ENCODE measurements at regions not wholly inside any gene's neighbourhood (a gene's known extent, or its start where the extent isn't known, plus 50 kb on each side); places are given as distances from the start of the nearest gene placed in this dataset.

GRCh38 chr6:98532004-98532403, 302.4 kb upstream of the POU3F2 start:
- H3K4me1 ChIP-seq = no peaks in the 10 kb centered on the region
- 85 to 88% methylated on average over 6 of the region's 6 CpGs for WGBS, 2 donors
- intact Hi-C loops (cut with DNase I; ENCODE audit: low total_unique reads) = no loop called here

DNA sequence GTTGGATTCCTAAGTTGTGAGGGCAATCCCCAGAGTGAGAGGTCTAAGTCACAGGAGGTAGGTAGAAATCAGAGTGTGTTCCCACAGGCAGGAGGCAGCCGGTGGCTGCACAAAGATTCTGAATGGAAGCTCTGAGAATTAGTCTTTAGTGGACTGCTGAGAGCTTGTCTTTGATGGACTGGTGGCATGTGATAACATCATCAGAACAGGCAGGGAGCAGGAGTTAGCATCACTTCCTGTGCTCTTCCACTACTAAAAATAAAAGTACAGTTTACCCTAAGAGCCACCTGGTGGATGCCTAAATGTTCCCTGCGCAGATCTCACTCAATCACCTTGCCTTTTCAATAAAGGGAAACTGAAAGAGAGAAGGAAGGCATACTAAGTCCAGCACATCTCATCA, 294.6 kb upstream of the POU3F2 start:
- DNase-seq = no peak
- 89 to 91% methylated on average over 2 of the region's 2 CpGs for WGBS, 2 donors
- intact Hi-C loops (cut with DNase I; ENCODE audit: low total_unique reads) = no loop called here

More at GRCh38 chr6:98532004-98532403, 302.4 kb upstream of the POU3F2 start:
- no peak for TF ChIP-seq POLR2A (IDR thresholded peaks at IDR 0.05)
- TF ChIP-seq, protein P1, sequence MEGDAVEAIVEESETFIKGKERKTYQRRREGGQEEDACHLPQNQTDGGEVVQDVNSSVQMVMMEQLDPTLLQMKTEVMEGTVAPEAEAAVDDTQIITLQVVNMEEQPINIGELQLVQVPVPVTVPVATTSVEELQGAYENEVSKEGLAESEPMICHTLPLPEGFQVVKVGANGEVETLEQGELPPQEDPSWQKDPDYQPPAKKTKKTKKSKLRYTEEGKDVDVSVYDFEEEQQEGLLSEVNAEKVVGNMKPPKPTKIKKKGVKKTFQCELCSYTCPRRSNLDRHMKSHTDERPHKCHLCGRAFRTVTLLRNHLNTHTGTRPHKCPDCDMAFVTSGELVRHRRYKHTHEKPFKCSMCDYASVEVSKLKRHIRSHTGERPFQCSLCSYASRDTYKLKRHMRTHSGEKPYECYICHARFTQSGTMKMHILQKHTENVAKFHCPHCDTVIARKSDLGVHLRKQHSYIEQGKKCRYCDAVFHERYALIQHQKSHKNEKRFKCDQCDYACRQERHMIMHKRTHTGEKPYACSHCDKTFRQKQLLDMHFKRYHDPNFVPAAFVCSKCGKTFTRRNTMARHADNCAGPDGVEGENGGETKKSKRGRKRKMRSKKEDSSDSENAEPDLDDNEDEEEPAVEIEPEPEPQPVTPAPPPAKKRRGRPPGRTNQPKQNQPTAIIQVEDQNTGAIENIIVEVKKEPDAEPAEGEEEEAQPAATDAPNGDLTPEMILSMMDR (IDR thresholded peaks at IDR 0.05) = no peak
- Histone ChIP-seq H3K4me3 (no peak overlapping the region), H3K36me3 (ENCODE audit: low read depth, missing control alignments) (no peaks in the 10 kb centered on the region), H3K9me3 (no peaks in the 10 kb centered on the region), H3K27ac (no peak overlapping the region), H3K27me3 (no peaks in the 10 kb centered on the region)
- DNase-seq = no peak

GRCh38 chr6:98546376-98546775, 288.0 kb upstream of the POU3F2 start:
- no peak overlapping the region for H3K4me3 ChIP-seq

More for the DNA sequence above, 294.6 kb upstream of the POU3F2 start:
- H3K4me1 ChIP-seq = no peaks in the 10 kb centered on the region
- TF ChIP-seq POLR2A (IDR thresholded peaks at IDR 0.05) = no peak
- TF ChIP-seq, protein P1 (IDR thresholded peaks at IDR 0.05) = no peak
- no peaks in the 10 kb centered on the region for H3K27me3 ChIP-seq
- H3K9me3 ChIP-seq = no peaks in the 10 kb centered on the region
- no peak overlapping the region for H3K4me3 ChIP-seq
- no peaks in the 10 kb centered on the region for H3K36me3 ChIP-seq (ENCODE audit: low read depth, missing control alignments)
- H3K27ac ChIP-seq = no peak overlapping the region

GRCh38 chr6:98547151-98547550, 287.2 kb upstream of the POU3F2 start:
- Histone ChIP-seq H3K4me1 (no peaks in the 10 kb centered on the region), H3K27ac (no peak overlapping the region), H3K9me3 (no peaks in the 10 kb centered on the region), H3K27me3 (no peaks in the 10 kb centered on the region), H3K36me3 (ENCODE audit: low read depth, missing control alignments) (no peaks in the 10 kb centered on the region), H3K4me3 (no peak overlapping the region)
- TF ChIP-seq, protein P1 (IDR thresholded peaks at IDR 0.05) = no peak
- no peak for TF ChIP-seq POLR2A (IDR thresholded peaks at IDR 0.05)
- DNase-seq = no peak
- intact Hi-C loops (cut with DNase I; ENCODE audit: low total_unique reads) = no loop called here
- 74 to 75% methylated on average over 6 of the region's 6 CpGs for WGBS, 2 donors

More at GRCh38 chr6:98546376-98546775, 288.0 kb upstream of the POU3F2 start:
- 82% methylated on average over 2 of the region's 2 CpGs for WGBS, 2 donors
- intact Hi-C loops (cut with DNase I; ENCODE audit: low total_unique reads) = no loop called here
- no peaks in the 10 kb centered on the region for H3K36me3 ChIP-seq (ENCODE audit: low read depth, missing control alignments)
- TF ChIP-seq POLR2A (IDR thresholded peaks at IDR 0.05) = no peak
- TF ChIP-seq, protein P1 (IDR thresholded peaks at IDR 0.05) = no peak
- H3K27me3 ChIP-seq = no peaks in the 10 kb centered on the region
- H3K9me3 ChIP-seq = no peaks in the 10 kb centered on the region
- no peak for DNase-seq
- H3K4me1 ChIP-seq = no peaks in the 10 kb centered on the region
- H3K27ac ChIP-seq = no peak overlapping the region

- H3K9me3 ChIP-seq = no peaks in the 10 kb centered on the region
- no peak overlapping the region for H3K27ac ChIP-seq
- no peaks in the 10 kb centered on the region for H3K27me3 ChIP-seq
- no peak for TF ChIP-seq POLR2A (IDR thresholded peaks at IDR 0.05)
- TF ChIP-seq, protein P1 (IDR thresholded peaks at IDR 0.05) = no peak
- no peak overlapping the region for H3K4me3 ChIP-seq
- H3K4me1 ChIP-seq = no peaks in the 10 kb centered on the region
- DNase-seq = no peak
- 55 to 70% methylated on average over 5 of the region's 5 CpGs for WGBS, 2 donors
- intact Hi-C loops (cut with DNase I; ENCODE audit: low total_unique reads) = no loop called here
- no peaks in the 10 kb centered on the region for H3K36me3 ChIP-seq (ENCODE audit: low read depth, missing control alignments)
These were observed 286.7 kb upstream of the POU3F2 start for GRCh38 chr6:98547634-98548033.

Data from testis (tissue), 2 donors.